ENCODE measurements at regions not wholly inside any gene's neighbourhood (a gene's known extent, or its start where the extent isn't known, plus 50 kb on each side); places are given as distances from the start of the nearest gene placed in this dataset.

DNA sequence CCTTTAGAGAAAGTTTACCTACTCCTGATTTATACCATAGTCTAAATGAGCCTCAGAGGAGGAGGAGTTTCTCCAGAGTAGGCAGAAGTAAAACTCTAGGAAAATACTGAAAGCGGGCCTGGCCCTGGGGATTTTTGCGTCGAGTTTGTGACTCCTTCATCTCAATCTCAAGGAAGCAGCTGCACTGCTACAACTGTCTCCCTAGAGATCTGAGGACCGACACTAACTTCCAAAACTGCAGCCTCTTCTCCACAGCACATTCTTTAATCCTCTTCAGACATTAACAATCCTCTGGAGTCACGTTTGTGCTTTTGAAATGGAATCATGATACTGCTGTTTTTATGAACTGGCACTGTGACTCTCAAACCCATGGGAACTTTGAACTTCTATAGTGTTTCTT lies 281.4 kb downstream of the KCNS3 start:
- no peak for TF ChIP-seq HOXB5 (CRISPR knock-in tag; IDR thresholded peaks at IDR 0.05)
- TF ChIP-seq, protein P1, sequence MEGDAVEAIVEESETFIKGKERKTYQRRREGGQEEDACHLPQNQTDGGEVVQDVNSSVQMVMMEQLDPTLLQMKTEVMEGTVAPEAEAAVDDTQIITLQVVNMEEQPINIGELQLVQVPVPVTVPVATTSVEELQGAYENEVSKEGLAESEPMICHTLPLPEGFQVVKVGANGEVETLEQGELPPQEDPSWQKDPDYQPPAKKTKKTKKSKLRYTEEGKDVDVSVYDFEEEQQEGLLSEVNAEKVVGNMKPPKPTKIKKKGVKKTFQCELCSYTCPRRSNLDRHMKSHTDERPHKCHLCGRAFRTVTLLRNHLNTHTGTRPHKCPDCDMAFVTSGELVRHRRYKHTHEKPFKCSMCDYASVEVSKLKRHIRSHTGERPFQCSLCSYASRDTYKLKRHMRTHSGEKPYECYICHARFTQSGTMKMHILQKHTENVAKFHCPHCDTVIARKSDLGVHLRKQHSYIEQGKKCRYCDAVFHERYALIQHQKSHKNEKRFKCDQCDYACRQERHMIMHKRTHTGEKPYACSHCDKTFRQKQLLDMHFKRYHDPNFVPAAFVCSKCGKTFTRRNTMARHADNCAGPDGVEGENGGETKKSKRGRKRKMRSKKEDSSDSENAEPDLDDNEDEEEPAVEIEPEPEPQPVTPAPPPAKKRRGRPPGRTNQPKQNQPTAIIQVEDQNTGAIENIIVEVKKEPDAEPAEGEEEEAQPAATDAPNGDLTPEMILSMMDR (IDR thresholded peaks at IDR 0.05): no peak
- no peak for TF ChIP-seq POLR2A (IDR thresholded peaks at IDR 0.05; ENCODE audit: low read length)
- no peak for TF ChIP-seq RFX5 (IDR thresholded peaks at IDR 0.05)
- TF ChIP-seq ZFP36 (IDR thresholded peaks at IDR 0.05; ENCODE audit: borderline replicate concordance, partially characterized antibody): no peak
- TF ChIP-seq, protein P2, sequence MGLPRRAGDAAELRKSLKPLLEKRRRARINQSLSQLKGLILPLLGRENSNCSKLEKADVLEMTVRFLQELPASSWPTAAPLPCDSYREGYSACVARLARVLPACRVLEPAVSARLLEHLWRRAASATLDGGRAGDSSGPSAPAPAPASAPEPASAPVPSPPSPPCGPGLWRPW (IDR thresholded peaks at IDR 0.05): no peak
- TF ChIP-seq BHLHE40 (IDR thresholded peaks at IDR 0.05; ENCODE audit: low read depth, low read length): no peak
- no peak for TF ChIP-seq EP300 (IDR thresholded peaks at IDR 0.05)
